ENCODE measurements at regions not wholly inside any gene's neighbourhood (a gene's known extent, or its start where the extent isn't known, plus 50 kb on each side); places are given as distances from the start of the nearest gene placed in this dataset.

DNA sequence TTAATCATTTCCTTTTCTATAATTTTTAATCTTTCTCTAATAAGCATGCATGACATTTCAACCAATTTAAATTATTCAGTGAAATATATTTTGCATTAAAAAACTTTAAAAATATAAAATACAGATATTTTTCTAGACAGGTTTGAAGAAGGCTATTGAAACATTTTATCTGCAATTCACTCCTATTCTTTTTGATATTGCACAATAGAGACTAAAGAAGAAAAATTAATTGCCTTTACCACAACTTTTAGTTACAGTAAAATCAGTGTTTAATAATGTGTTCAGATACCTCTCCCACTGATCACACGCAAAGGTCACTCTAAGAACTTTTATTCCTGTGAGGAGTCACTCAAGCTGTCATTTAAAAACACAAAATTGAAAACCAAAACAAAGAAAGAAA lies 1416.7 kb downstream of the FSCB start:
- H3K27ac Mint-ChIP-seq, result no peak overlapping the region

More for the DNA sequence above, 1416.7 kb downstream of the FSCB start:
- DNase-seq (ENCODE audit: low spot score) (no peak), ATAC-seq (no peak)
- Histone ChIP-seq H3K79me2 (replicated peaks; ENCODE audit: insufficient read depth) (no peaks in the 10 kb centered on the region), H3K4me2 (no peak overlapping the region), H3K4me3 (no peak overlapping the region), H3K9me2 (ENCODE audit: insufficient read depth) (no peaks in the 10 kb centered on the region; the same call in 1 of the 2 replicates), H3K36me3 (ENCODE audit: insufficient read depth) (no peaks in the 10 kb centered on the region), H2AFZ (no peak overlapping the region), H4K20me1 (replicated peaks; ENCODE audit: insufficient read depth) (no peaks in the 10 kb centered on the region), H3K27me3 (ENCODE audit: insufficient read depth) (no peaks in the 10 kb centered on the region), H3F3A (replicated peaks; ENCODE audit: low read depth) (no peaks in the 10 kb centered on the region), H3K4me1 (ENCODE audit: insufficient read depth) (no peaks in the 10 kb centered on the region), H3K27ac (ENCODE audit: low read depth) (no peak overlapping the region)
- no peaks in the 10 kb centered on the region for H3K27me3 Mint-ChIP-seq (ENCODE audit: insufficient read depth, low read depth, poor library complexity)
- no peaks in the 10 kb centered on the region for H3K36me3 Mint-ChIP-seq (ENCODE audit: low read depth)
- H3K4me1 Mint-ChIP-seq, result no peaks in the 10 kb centered on the region
- no peak overlapping the region for H3K4me3 Mint-ChIP-seq
- no peaks in the 10 kb centered on the region for H3K9me3 Mint-ChIP-seq
- TF ChIP-seq EZH2phosphoT487 (IDR thresholded peaks at IDR 0.05; ENCODE audit: unreplicated experiment), result no peak
- TF ChIP-seq ZNF331 (CRISPR knock-in tag; IDR thresholded peaks at IDR 0.05; ENCODE audit: low read depth), result no peak
- TF ChIP-seq, protein P1, sequence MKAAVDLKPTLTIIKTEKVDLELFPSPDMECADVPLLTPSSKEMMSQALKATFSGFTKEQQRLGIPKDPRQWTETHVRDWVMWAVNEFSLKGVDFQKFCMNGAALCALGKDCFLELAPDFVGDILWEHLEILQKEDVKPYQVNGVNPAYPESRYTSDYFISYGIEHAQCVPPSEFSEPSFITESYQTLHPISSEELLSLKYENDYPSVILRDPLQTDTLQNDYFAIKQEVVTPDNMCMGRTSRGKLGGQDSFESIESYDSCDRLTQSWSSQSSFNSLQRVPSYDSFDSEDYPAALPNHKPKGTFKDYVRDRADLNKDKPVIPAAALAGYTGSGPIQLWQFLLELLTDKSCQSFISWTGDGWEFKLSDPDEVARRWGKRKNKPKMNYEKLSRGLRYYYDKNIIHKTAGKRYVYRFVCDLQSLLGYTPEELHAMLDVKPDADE (IDR thresholded peaks at IDR 0.05), result no peak
- no peak for TF ChIP-seq STAT1 (IDR thresholded peaks at IDR 0.05; ENCODE audit: unreplicated experiment)
- TF ChIP-seq EZH2 (IDR thresholded peaks at IDR 0.05; ENCODE audit: low read depth, unreplicated experiment), result no peak
- TF ChIP-seq, protein P2, sequence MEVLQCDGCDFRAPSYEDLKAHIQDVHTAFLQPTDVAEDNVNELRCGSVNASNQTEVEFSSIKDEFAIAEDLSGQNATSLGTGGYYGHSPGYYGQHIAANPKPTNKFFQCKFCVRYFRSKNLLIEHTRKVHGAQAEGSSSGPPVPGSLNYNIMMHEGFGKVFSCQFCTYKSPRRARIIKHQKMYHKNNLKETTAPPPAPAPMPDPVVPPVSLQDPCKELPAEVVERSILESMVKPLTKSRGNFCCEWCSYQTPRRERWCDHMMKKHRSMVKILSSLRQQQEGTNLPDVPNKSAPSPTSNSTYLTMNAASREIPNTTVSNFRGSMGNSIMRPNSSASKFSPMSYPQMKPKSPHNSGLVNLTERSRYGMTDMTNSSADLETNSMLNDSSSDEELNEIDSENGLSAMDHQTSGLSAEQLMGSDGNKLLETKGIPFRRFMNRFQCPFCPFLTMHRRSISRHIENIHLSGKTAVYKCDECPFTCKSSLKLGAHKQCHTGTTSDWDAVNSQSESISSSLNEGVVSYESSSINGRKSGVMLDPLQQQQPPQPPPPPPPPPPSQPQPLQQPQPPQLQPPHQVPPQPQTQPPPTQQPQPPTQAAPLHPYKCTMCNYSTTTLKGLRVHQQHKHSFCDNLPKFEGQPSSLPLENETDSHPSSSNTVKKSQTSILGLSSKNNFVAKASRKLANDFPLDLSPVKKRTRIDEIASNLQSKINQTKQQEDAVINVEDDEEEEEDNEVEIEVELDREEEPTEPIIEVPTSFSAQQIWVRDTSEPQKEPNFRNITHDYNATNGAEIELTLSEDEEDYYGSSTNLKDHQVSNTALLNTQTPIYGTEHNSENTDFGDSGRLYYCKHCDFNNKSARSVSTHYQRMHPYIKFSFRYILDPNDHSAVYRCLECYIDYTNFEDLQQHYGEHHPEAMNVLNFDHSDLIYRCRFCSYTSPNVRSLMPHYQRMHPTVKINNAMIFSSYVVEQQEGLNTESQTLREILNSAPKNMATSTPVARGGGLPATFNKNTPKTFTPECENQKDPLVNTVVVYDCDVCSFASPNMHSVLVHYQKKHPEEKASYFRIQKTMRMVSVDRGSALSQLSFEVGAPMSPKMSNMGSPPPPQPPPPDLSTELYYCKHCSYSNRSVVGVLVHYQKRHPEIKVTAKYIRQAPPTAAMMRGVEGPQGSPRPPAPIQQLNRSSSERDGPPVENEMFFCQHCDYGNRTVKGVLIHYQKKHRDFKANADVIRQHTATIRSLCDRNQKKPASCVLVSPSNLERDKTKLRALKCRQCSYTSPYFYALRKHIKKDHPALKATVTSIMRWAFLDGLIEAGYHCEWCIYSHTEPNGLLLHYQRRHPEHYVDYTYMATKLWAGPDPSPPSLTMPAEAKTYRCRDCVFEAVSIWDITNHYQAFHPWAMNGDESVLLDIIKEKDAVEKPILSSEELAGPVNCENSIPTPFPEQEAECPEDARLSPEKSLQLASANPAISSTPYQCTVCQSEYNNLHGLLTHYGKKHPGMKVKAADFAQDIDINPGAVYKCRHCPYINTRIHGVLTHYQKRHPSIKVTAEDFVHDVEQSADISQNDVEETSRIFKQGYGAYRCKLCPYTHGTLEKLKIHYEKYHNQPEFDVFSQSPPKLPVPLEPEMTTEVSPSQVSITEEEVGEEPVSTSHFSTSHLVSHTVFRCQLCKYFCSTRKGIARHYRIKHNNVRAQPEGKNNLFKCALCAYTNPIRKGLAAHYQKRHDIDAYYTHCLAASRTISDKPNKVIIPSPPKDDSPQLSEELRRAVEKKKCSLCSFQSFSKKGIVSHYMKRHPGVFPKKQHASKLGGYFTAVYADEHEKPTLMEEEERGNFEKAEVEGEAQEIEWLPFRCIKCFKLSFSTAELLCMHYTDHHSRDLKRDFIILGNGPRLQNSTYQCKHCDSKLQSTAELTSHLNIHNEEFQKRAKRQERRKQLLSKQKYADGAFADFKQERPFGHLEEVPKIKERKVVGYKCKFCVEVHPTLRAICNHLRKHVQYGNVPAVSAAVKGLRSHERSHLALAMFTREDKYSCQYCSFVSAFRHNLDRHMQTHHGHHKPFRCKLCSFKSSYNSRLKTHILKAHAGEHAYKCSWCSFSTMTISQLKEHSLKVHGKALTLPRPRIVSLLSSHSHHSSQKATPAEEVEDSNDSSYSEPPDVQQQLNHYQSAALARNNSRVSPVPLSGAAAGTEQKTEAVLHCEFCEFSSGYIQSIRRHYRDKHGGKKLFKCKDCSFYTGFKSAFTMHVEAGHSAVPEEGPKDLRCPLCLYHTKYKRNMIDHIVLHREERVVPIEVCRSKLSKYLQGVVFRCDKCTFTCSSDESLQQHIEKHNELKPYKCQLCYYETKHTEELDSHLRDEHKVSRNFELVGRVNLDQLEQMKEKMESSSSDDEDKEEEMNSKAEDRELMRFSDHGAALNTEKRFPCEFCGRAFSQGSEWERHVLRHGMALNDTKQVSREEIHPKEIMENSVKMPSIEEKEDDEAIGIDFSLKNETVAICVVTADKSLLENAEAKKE (CRISPR knock-in tag; IDR thresholded peaks at IDR 0.05), result no peak
- TF ChIP-seq JUNB (IDR thresholded peaks at IDR 0.05; ENCODE audit: unreplicated experiment), result no peak
- TF ChIP-seq, protein P3, sequence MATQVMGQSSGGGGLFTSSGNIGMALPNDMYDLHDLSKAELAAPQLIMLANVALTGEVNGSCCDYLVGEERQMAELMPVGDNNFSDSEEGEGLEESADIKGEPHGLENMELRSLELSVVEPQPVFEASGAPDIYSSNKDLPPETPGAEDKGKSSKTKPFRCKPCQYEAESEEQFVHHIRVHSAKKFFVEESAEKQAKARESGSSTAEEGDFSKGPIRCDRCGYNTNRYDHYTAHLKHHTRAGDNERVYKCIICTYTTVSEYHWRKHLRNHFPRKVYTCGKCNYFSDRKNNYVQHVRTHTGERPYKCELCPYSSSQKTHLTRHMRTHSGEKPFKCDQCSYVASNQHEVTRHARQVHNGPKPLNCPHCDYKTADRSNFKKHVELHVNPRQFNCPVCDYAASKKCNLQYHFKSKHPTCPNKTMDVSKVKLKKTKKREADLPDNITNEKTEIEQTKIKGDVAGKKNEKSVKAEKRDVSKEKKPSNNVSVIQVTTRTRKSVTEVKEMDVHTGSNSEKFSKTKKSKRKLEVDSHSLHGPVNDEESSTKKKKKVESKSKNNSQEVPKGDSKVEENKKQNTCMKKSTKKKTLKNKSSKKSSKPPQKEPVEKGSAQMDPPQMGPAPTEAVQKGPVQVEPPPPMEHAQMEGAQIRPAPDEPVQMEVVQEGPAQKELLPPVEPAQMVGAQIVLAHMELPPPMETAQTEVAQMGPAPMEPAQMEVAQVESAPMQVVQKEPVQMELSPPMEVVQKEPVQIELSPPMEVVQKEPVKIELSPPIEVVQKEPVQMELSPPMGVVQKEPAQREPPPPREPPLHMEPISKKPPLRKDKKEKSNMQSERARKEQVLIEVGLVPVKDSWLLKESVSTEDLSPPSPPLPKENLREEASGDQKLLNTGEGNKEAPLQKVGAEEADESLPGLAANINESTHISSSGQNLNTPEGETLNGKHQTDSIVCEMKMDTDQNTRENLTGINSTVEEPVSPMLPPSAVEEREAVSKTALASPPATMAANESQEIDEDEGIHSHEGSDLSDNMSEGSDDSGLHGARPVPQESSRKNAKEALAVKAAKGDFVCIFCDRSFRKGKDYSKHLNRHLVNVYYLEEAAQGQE (IDR thresholded peaks at IDR 0.05; ENCODE audit: unreplicated experiment), result no peak
- no peak for TF ChIP-seq POLR2AphosphoS5 (IDR thresholded peaks at IDR 0.05; ENCODE audit: low read depth)
- TF ChIP-seq, protein P4, sequence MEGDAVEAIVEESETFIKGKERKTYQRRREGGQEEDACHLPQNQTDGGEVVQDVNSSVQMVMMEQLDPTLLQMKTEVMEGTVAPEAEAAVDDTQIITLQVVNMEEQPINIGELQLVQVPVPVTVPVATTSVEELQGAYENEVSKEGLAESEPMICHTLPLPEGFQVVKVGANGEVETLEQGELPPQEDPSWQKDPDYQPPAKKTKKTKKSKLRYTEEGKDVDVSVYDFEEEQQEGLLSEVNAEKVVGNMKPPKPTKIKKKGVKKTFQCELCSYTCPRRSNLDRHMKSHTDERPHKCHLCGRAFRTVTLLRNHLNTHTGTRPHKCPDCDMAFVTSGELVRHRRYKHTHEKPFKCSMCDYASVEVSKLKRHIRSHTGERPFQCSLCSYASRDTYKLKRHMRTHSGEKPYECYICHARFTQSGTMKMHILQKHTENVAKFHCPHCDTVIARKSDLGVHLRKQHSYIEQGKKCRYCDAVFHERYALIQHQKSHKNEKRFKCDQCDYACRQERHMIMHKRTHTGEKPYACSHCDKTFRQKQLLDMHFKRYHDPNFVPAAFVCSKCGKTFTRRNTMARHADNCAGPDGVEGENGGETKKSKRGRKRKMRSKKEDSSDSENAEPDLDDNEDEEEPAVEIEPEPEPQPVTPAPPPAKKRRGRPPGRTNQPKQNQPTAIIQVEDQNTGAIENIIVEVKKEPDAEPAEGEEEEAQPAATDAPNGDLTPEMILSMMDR (conservative IDR thresholded peaks at IDR 0.05; ENCODE audit: low read depth in 2 of 2), result no peak
- TF ChIP-seq CREB1 (CRISPR knock-in tag; IDR thresholded peaks at IDR 0.05; ENCODE audit: low read depth), result no peak
- no peak for TF ChIP-seq NANOG (IDR thresholded peaks at IDR 0.05; ENCODE audit: borderline replicate concordance)
- no peak for TF ChIP-seq ZNF114 (CRISPR knock-in tag; IDR thresholded peaks at IDR 0.05)

Measured in GM23338 (cell line).